ENCODE measurements at regions not wholly inside any gene's neighbourhood (a gene's known extent, or its start where the extent isn't known, plus 50 kb on each side); places are given as distances from the start of the nearest gene placed in this dataset.
"Not testable (repeated sequence)": the region's sequence is repeated elsewhere in the genome, so short reads cannot be mapped to it uniquely, and the experiment has no call there.

DNA sequence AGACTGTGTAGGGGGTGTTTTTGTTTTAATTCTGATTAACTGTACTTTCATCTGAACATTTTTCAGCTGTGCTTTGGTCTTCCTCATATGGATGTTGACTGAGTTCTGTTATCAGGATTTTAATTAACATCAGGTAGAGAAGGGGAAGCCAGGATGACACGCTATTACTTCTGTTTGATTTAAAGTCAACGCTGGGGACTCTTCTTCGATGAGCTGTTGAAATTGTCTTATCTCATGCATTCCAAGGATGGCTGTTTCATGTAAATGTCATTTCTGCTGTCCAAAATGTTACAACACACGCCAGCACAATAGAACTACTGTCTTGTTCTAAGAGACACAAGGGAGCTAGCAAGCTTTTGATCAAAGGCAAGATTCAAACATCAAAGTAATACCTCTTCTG, 263.3 kb upstream of the CDH5 start:
- no peak for DNase-seq (ENCODE audit: low spot score)

DNA sequence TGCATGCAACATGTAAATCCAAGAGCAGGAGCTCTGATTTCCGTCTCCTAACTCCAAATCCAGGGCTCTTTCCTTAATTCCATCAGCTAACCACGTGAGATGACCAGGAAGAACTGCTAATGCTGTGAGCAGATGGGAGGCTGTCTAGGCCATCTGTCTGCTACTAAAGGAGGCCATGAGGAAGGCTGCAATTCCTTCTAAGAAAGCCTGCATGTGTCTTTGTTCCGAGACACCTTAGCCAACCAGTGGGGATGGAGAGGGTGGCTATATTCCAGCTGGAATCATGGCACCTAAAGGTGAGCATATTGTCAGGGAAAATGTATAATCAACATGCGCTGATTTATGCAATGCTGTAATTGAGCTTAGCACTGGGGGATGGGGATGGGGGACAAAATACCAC, 267.2 kb upstream of the CDH5 start:
- no peak for DNase-seq (ENCODE audit: low spot score)

- DNase-seq (ENCODE audit: low spot score) = no peak
Measured at GRCh38 chr16:66097751-66098150, 268.7 kb upstream of the CDH5 start.

DNA sequence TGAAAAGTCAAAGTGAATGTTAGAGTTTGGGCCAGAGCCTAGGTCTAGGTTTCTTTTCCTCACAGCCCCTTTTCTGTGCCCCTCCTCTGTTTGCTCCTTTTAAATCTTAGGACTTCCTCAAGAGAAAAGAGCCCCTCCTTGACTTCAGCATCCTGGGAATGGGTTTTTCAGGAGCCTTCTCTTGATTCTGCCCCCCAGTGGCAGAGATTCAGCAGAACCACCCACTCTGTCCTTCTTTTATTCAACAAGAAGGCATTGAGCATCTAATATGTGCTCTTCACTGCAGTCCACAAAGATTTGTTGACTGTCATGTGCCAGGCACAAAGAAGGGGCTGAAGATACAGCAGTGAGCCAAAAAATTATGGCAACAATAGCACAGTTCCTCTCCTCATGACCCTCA, 270.8 kb upstream of the CDH5 start:
- DNase-seq (ENCODE audit: low spot score) = no peak

DNA sequence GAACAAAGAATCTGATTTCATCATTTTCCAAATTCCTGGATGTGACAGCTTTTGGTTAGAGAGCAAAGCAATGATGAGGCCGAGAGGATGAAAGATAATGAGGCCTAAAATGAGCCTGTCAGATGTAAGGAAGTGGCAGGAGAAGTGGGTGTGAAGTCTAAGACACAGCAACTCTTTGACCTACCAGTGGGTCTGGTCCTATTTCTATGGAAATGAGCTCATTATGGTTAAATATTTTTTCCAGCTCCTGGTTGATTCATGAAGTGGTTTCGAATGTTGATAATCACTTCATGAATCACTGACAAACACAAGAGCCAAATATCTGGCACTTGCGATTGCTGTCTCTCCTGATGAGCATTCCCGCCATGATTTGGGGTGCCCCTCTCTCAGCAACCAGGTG, 273.3 kb upstream of the CDH5 start:
- DNase-seq (ENCODE audit: low spot score) = no peak

- no peak for DNase-seq (ENCODE audit: low spot score)
Measured at GRCh38 chr16:66091471-66091891, 275.0 kb upstream of the CDH5 start.

DNA sequence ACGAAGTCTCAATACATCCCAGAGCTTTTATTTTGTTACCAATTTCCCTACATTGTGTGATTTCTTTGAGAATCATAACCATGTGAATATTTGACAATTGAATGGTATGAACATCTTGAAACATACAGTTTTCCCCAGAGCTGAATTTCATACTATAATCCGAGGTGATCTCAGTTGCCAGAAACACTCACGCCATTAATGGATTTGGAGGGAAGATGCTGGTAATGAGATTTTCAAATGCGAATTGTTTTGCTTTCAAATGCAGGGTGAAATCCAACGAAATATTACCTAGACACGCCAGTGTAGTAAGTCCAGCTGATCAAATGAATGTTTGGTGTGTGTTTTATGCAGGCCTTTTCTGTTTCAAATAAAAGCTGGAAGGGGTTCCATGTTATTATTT, 277.8 kb upstream of the CDH5 start:
- DNase-seq (ENCODE audit: low spot score) = no peak

DNA sequence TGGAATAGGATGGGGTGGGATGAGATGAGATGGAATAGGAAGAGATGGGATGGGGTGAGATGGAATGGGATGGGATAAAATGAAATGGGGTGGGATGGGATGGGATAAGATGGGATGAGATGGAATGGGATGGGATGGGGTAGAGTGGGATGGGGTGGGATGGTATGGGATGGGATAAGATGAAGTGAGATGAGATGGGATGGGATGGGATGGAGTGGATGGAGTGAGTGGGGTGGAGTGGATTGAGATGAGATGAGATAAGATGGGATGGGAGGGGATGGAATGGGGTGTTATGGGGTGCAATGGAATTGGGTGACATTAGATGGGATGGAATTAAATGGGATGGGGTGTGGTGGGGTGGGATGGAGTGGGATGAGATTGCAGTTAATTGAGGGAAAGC, 279.2 kb upstream of the CDH5 start:
- DNase-seq (ENCODE audit: low spot score) = no peak

DNA sequence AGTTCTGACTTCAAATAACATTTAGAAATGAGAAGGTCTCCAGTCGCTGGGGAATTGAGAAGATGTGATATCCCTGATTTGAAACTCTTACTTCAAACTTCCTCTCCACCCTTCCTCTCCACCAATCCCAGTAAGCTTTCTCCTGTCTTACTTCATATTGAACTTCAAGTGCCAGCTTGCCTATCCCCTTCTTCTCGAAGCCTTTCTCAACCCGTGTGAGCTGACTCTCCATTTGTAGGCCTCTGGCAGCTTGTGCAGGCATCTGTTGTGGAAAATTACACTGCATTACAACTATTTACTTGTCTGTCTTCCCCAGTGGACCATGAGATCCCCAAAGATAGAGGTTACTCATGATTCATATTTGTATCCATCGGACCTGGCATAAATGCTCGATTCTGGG, 280.8 kb upstream of the CDH5 start:
- no peak for DNase-seq (ENCODE audit: low spot score)

- DNase-seq (ENCODE audit: low spot score) = not testable (repeated sequence)
Measured at GRCh38 chr16:66084731-66085130, 281.8 kb upstream of the CDH5 start.

DNA sequence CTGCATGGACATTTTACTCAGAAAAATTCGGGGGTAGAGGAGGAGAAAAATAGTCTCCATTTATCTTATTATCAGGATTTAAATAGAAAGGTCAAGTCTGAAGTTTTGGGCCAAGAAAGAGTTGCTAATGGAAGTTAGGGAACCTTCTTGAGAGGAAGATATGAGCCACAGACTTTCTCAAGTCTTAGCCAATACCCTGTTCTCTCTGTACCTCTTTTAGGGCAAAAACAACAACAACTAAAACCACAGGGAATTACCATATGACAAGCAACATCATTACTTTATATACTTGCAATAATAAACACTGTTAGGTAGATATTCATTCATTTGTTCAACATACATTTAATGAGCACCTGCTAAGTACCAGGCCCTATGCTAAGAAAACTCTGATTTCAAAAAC, 282.2 kb upstream of the CDH5 start:
- DNase-seq (ENCODE audit: low spot score) = no peak

DNA sequence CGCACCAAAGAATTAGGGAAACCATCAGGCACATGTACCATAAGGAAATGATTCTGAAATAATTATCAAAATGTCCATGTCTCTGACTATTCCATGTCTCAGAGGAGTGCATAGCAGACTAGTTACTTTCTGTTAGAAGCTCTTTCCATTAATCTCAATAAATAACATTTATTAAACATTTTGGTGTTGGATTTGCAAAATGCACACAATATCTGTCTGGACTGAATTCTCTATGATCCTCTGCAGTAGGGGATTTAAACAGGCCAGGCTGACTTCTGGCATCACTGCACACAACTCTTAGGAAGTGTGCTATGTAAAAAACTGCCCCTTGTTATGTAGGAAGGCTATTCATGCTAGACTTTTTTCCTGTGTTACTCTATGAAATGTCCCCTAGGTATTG, 283.3 kb upstream of the CDH5 start:
- DNase-seq (ENCODE audit: low spot score) = no peak

DNA sequence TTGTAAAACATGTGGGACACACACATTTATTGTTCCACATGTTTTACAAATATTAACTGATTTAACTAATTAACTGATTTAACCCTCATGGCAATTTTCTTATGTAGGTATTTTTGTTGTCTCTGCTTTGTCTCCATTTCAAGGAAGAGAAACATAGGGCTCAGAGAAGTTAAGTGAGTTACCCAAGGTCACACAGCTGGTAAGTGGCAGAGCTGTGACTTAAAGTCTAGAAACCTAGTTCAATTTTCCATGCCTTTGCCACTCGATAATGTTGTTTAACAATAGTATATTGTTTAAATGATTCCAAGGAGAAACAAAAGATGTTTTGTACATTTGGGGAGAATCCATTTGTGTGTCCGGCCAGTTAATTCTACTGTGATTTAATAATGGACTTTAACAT, 284.1 kb upstream of the CDH5 start:
- DNase-seq (ENCODE audit: low spot score) = no peak

DNA sequence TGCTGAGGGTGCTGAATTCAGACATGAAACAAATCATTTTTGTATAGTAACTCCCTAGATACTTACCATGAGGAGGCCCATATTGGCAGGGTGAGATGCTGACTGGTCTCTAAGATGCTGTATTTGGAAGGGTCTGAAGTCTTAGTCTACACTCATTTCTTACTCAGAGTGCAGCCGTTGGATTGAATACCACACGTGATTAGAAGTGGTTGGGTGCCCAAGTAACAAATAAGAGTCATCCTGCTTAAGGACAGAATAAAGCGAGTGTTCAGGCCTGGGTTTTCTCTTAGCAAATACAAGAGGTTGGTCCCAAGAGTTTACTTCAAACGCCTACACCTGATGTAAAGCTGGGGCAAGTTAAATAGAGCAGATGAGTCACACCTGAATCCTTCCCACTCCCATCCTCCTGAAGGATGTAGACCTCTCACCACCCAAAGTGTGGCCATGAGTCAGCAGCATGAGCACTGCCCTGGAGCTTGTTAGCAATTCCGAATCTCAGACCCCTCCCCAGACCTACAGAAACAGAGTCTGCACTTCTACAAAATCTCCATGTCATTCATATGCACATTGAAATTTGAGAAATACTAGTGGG, 284.6 kb upstream of the CDH5 start:
- DNase-seq (ENCODE audit: low spot score) = no peak

GRCh38 chr16:66079671-66080334, 286.7 kb upstream of the CDH5 start:
- no peak for DNase-seq (ENCODE audit: low spot score)

DNA sequence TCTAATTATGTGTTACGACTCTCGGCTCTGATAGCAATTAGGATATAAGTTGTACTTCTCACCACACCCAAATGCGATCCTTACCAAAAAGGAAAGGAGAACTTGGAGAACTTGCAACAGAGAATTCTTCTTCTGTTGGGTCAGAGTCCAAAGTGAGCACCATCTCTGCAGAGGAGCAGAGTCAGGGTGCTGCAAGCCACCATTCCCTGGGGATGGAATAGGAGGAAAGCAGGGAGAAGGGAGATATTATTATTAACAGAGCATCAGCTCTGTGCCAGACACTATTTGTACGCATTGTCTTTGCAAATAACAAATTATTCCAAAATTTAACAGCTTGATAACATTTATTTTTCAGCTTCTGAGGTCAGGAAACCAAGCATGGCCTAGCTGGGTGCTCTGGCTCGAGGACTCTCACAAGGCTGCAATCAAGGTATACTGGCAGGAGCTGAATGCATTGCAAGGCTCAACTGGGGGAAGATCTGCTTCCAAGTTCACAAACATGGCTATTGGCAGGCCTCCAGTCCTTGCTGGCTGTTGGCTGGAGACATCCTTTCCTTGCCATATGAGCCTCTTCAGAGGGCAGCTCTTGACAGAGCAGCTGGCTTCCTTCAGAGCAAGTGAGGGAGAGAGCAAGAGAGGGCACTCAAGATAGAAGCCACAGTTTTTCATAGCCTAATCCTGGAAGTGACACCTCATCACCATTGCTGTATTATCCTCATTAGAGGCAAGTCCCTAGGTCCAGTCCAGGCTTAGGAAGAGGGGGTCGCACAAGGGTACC, 296.2 kb upstream of the CDH5 start:
- no peak for DNase-seq (ENCODE audit: low spot score)

DNA sequence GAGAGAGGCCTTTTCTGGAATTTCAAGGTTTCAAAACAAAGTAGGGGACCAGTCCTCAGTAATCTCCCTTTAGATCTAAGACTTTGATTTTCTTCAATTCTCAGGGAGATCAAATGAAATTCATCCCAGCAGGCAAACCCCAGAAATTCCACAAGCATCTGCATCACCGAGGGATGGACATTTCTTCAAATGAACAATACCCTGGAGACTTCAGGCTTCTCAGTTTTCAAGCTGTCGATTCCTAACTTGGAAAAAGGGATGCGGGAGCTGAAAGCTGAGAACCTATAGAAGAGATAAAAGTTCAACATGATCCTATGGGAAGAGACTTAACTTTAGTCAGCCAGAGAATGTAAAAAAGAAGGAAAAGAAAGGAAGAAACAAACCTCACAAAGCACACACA, 296.9 kb upstream of the CDH5 start:
- no peak for DNase-seq (ENCODE audit: low spot score)

- no peak for DNase-seq (ENCODE audit: low spot score)
Measured at GRCh38 chr16:66066404-66066803, 300.1 kb upstream of the CDH5 start.

DNA sequence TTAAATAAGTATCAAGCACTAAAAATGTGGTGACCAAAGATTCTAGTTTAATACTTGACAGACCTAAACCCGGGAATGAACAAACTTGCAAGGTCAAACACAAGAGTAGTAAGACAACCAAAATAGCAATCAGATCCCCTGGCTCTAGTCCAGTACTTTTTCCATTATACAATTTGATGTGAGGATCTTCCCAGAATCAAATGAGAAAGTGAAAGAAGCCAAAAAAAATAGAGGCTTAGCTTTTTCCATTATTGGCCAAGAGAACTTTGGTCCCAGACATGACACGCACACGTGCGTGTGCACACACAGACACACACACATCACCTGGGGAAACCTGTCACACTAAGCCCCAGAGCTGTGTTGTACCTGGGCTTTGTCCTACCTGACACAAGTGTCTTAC, 300.6 kb upstream of the CDH5 start:
- DNase-seq (ENCODE audit: low spot score) = no peak

DNA sequence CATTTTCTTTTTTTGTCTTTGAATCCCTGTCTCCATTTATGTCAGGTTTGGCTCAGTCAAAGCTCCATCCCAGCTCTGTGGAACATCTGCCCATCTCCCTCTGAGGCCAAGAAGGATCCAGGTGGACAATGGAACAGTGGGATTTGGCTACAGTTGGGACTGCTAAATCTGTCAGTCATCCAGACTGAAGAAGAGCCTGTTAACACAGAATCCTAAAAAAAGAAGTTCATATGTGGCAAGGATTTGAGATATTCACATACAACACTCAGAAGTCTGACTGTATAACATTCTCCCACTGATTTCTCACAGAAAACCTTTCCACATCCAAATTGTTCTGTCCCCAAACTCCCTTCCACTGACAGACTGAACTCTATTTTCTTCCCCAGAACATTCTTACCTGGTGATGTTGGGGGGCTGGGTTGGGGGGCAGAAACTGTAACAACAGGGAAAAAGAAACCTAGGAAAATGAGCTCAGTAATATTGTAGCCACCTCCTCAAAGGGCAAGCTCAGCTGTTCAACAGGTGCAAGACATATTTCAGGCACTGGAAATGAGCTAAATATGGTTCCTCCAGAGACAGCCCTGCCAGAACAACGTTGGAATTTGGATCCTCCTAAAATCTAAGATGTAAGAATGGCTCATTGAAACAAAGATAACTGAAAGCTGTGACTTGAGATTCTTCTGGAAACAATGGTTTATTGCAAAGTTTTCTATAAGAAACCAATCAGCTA, 301.5 kb upstream of the CDH5 start:
- DNase-seq (ENCODE audit: low spot score) = no peak

GRCh38 chr16:66058832-66059231, 307.7 kb upstream of the CDH5 start:
- DNase-seq (ENCODE audit: low spot score) = no peak

DNA sequence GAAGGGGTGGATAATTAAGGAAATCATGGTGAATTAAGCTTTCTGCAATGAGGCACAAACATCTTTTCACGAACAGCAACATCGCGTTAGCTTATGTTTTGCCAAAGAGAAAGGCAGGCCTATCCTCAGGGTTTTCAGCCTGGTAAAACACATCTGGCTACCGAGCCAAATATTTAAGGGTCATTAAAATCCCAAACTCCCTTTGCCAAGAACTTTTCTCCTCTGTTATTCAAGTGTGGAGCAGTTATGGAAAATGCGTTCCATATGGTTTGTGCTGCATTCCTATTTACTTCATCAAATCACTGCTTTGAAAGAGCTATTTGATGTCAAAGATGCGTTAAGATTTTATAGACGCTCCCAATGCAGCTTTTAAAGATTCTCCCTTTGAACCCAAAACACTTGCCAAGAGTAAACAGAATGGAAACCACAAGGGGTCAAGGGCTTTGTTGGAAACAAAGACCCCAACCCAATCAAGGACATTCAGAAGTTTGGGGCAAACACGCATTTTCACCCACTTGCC, 308.3 kb upstream of the CDH5 start:
- no peak for DNase-seq (ENCODE audit: low spot score)

GRCh38 chr16:66057057-66057456, 309.4 kb upstream of the CDH5 start:
- no peak for DNase-seq (ENCODE audit: low spot score)

Measured in CD4-positive, alpha-beta T cell treated with Interleukin-2 at 100 ng/mL for 4 hours (primary cell).